Activated CD4-positive, CD25-positive, alpha-beta regulatory T cell (primary cell): ENCODE measurements at regions not wholly inside any gene's neighbourhood (a gene's known extent, or its start where the extent isn't known, plus 50 kb on each side); places are given as distances from the start of the nearest gene placed in this dataset.

ENCODE experiments used
- DNase-seq, 4 experiments: peaks; one replicate each; lab custom pipeline; 2025; lab: John Stamatoyannopoulos, UW

DNA sequence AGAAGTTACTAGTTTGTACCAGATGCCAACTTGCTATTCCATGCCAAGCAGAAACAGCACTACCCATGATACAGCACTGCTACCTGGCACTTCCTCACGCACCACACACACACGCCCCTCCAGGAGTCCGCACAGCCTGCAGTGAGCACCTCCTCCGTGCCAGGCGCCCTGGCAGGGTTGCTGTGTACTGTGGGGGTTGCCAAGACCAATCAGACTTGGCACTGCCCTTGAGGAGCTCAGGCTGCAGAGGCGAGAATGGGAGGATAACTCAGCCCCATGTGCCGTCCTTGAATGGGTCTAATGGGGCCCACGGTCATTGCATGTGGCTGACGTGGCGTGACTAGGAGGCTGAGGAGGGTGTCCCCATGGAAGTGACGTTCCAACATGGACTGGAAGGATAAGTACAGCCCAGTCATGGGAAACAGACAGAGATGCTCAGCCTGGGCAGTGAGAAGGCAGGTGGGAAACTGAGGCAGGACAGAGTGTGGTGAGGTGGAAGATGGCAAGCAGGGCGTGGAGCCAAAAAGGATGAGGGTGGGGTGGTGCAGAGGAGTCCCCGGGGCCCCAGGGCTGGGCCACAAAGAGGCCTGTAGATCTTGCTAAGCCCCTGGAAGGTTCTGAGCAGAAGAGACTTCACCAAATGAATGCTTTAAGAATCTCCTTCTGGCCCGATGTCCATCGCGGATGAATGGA lies 65.3 kb upstream of the C14orf180 start:
- no peak for DNase-seq

DNA sequence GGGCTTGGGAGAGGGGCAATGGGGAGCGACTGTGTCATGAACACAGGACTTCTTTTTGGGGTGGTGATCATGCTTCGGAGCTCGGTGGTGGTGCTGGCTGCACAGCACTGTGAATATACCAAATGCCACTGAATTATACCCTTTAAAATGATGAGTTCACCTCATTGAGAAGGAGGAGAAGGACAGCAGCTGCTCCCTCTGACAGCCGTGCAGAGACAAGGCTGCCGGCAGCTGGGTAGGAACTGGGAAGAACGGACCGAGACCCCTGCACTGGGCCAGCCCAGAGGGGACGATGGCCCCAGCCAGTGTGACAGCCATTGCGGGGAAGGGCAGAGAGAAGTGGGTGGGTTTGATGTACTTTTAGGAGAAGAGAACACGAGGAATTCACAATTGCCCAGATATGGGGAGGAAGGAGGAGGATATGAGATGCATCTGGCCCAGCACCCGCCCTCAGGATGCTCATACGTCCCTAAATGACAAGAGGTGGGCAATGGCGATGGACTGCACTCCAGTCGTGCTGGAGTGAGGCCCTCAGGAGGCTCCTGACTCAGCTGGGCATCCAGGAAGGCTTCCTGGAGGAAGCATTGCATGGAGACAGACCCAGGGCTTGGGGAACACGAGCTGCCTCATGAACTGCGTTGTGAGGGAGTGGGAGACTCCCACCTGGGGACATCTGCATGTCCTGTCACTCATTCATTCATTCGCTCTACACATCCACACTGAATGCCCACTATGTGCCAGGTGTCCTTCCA lies 64.3 kb upstream of the C14orf180 start:
- DNase-seq, result no peak

DNA sequence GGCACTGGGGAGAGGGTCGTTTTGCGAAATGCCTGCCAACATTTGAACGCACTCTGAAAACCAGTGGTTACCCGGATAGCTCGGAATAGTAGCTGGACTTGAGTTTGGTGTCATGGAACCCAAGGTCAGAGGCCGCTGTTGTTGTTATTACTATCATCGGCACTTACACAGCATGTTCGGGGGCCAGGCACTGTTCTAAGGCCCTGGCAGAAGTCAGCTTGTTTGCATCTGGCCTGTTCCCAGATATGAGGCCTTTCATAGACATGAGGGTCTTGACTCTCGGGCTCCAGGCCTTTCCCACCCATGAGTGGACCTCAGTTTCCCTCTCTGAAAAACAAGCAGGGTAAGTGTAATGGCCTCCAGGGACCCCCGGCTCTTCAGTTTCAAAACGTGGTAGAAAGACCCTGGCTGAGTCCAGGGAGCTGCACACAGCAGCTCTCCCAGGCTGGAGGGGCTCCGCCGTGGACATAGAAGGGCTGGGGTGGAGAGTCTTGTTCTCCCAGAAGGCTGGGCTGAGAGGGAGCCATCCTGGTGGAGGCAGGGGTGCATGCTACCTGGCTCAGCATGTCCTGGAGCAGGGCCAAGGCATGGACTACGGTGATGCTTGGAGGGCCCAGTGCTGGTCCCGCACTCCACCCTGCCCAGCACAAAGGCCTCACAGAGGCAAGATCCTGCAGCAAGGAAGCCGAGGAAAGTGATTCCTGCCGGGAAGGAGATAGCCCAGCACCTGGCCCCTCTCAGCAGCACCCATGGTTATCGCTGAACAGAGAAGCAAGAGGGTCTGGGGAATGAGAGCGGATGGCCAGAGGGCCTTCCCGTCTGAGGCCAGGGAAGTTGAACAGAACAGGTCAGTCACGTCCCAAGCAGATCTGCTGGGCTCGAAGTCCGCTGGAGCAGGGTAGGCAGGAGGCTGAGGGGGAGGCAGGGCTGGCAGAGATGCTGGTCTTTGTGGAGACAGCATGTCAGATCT lies 63.5 kb upstream of the C14orf180 start:
- no peak for DNase-seq

DNA sequence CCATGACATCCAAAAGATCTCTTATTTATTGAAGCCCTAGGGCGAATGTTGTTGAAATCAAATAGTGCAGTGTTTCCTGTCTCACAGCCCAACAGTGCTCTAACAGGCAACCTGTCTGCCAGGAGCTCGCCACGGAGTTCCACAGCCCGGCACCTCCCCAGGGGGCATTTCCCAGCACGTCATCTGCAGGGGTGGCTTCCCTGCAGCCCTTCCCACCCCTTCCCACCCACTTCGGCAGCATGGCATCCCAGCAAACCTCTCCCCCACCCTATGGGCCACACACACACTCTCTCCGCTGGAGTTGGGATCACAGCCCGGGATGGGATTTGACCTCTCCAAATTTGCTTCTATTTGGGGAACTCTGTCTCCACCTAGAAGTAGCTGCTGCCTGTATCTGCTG lies 62.7 kb upstream of the C14orf180 start:
- no peak for DNase-seq

DNA sequence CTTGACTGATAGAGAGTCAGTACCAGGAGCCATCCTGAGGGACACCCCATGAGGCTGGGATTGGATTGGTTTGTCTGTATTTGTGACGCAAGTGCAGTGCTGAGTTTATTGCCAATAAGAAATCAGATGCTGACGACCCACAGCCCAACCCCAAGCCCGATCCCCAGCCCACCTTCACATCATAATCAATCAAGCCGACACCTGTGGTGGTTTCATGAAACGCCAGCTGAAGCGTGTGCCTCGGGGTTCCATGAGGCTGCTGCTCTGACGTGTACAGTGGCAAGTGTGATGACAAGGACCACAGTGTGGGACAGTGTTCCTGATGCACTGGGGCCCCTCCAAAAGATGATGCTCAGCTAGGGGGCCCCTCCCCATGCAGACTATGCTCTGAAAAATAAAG lies 62.1 kb upstream of the C14orf180 start:
- no peak for DNase-seq

DNA sequence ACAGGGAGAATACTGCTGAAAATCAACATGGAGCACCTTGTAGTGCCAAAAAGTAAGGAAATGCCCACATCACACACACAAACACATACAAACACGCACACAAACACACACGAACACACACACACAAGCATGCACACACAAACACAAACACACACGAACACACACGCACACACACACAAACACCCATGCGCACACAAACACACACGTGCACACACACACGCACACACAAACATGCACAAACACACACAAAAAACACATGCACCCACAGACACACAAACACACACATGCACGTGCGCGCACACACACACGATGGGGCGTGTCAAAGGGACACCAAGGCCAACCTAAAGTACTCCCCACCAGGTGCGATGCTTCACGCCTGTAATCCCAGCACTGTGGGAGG lies 61.7 kb upstream of the C14orf180 start:
- DNase-seq, result no peak

DNA sequence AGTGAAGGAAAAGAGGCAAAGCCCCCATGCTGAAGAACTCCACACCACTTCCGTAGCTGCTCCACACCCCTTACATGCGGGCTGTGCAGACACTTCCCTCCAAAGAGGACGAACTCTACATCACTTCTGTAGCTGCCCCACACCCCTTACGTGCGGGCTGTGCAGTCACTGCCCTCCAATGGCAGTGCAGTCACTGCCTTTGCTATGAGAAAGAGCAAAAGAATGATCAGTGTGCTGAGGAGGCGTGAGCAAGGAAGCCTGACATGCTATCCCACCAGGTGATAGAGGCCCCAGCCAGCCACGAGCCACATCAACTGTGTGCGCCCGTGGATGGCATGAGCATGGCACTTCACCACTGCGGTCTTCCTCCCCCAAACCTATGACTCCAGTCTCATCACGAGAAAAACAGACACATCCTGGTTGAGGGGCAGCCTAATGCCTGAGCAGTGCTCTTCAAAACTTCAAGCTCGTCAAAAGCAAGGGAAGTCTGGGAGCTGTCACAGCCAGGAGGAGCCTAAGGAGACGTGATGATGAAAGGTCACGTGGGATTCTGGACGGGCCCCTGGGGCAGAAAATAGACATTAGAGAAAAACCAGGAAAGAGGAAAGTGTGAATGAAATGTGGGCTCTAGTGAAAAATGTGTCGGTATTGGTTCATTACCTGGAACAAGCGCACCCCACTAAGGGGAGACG lies 60.8 kb upstream of the C14orf180 start:
- no peak for DNase-seq

DNA sequence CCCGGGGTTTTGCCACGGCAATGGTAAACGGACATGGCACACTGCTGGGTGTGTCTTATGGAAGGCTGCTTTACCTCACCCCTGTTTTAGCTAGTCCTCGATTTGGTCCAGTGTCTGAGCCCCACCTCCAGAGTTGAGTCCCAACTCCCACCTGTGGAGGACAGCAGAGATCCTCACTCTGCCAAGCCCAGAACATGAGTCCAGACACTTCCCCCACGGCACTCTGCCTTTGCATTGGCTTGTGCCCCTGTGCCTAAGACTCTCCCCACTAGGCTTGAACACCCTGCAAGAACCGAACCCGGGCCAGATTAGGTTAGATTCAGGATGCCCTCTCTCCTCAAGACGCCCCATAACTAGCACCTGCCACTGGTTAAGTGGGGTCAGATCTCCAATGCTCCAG lies 59.8 kb upstream of the C14orf180 start:
- DNase-seq, result no peak

DNA sequence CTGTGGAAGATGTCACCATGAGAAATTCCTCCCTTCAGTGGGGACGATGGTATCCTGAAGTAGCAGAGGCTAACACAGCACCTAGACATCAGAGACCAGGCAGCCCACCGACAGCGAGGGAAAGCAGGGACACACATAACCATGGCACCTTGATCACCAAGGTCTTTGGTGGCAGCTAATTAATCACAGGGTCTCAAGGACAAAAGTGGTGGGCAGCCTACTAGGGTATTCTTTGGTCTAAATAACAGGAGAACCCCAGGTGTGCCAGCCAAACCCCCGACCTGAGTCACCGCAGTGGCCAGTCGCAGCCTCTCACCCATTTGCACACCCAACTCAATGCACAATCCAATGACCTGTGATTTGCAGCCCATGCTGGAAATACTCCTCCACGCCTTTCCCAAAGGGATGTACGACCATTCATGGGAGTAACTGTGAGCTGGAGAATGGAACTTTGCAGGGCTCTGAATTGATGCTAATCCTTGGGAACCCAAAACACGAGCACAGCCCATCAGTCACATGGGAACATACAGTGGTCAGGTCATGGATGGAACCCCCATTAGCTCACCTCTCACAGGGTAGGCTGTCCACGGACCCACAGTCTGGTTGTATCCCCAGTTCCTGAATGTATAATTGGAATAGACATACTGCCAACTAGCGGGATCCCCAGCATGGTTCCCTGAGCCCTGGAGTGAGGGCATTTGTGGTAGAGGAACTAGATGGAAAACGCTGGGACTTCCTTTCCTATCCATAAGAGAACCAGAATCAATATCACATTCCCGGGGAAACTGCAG lies 58.7 kb upstream of the C14orf180 start:
- DNase-seq, result no peak

DNA sequence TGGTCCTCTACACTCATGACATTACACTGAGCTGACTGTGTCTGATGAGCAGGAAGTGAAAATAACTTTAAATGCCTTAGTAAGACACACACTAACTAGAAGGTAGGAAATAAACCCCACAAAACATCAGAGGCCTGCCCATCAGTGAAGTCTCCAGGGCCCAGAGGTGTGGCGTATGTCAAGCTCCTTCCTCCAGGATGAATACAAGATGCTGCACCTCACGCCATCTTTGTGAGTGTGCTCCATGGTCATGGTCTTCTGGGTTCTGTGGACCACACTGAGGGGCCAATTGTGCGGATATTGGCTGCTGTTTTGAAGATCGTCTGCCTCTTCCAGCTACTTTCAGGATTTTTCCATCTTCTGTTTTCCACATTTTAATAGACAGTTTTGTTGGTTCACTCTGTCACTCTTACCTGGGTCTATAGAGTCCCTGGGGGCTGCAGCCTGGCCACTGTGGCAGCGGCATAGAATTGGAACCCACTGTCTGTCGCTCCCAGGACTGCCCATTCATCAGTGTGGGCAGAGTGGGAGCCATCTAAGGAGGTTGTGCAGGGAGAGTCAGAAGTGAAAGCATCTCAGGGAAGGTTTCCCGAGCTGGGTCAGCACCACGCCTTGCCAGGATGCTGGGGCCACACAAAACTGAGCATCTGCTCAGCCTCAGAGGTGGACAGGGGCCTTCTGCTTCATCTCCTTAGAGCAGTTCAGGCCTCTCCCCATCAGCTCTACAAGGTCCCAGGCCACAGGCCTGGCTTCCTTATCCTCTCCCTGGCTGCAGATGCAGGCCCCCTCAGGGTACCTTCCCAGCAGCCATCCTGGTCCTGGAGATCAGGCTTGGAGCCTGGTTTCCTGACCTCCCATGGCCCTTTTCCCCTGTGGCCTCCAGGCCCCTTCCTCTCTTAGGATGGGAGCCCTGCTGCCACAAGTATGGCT lies 57.5 kb upstream of the C14orf180 start:
- no peak for DNase-seq

DNA sequence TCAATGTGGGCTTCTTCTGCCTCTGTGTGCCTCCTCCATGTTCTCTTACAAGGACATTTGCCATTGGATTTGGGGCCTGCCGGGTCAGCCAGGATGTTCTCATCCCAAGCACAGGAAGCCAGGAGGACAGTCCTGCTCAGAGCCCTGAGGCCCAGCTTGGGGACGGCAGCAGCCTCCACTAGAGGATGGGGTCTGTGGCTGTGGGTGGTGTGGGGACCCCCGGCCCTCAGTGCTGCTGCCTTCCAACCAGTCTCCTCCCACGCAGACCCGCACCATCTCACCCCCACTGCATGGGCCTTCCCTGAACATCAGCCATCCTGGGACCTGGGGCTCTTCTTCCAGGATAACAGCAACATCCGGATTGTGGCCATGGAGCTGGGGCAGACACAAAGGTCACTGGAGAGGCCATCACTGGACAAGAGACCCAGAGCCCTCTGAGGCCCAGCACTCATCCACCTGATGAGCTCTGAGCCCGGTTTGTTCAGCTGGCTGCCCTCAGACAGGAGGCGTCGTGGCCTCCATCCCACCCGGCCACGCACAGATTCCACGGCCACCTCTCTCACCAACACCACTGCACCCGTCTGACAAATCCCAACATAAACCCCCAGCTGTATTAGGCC lies 56.5 kb upstream of the C14orf180 start:
- no peak for DNase-seq

DNA sequence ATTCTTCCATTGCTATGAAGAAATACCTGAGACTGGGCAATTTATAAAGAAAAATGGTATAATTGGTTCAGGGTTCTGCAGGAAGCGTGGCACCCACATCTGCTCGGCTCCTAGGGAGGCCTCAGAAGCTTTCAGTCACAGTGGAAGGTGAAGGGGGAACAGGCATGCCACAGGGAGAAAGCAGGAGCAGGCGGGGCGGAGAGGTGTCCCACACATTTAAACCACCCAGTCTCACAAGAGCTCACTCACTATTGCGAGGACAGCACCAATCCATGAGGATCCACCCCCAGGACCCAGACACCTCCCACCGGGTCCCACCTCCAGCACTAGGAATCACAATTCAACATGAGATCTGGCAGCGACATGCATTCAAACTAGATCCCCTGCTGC lies 56.0 kb upstream of the C14orf180 start:
- DNase-seq, result no peak

DNA sequence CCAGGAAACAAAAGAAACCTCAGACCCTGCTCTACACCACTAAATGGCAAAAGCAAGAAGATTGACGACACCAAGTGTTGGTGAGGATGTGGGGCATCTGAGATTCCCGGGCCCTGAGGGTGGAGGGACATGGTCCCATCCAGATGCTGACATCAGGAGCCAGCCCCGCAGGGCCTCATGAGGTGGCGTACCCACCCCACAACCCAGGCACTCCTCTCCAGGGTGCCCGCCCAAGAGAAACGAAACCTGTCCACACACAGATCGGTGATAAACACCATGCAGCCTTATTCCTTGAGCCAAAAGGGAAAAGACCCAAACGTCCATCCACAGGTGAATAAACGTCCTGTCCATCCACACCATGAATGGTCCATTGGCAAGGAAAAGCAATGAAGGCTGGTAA lies 54.8 kb upstream of the C14orf180 start:
- no peak for DNase-seq

DNA sequence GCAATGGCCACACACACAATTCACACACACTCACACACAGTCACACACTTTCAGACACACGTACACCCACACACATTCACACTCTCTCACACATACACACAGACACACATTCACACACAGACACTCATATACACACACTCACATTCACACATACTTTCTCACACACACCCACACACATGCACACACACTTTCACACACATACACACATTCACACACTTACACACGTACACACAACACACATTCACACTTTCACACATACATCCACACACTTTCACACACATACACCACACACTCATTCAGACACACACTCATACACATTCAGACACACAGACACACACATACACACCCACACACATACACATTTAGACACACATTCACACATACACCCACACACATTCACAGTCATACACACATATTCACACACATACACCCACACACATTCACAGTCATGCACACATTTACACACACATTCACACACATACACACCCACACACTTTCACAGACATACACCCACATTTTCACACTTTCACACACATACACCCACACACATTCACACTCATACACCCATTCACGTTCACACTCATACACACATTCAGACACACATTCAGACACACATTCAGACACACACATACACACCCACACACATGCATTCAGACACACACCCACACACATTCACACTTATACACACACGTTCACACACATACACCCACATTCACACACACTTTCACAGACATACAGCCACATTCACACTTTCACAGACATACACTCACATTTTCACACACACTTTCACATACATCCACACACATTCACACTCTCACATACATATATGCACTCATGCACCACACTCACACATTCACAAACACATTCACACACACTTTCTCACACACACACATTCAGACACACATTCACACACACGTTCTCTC lies 52.6 kb upstream of the C14orf180 start:
- no peak for DNase-seq

DNA sequence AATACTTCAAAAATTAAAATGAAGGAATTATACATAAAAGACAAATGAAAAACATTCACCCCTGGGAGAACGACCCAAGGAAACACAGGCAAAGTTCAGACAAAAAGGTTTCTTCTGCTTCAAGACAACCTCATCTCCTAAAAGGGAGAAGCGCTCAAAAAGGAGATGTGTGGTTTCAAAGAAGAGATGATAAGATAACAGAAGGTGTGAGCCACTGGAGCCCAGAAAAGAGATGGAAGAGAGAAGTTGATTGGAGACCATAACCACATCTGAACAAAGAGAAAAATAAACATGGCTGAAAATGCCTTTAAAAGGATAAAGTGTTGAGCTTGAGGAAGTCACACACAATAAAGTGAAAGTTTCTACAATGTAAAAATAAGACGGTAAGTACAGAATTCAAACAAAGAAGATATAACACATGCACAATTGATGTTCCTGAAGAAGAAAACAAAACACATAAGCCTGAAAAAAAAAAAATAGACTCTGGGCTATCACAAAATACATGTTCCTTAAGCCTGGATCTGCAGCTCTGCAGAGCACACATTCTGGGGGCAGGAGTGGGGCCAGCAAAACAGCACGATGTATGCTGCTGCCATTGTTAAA lies 51.6 kb upstream of the C14orf180 start:
- DNase-seq, result no peak

DNA sequence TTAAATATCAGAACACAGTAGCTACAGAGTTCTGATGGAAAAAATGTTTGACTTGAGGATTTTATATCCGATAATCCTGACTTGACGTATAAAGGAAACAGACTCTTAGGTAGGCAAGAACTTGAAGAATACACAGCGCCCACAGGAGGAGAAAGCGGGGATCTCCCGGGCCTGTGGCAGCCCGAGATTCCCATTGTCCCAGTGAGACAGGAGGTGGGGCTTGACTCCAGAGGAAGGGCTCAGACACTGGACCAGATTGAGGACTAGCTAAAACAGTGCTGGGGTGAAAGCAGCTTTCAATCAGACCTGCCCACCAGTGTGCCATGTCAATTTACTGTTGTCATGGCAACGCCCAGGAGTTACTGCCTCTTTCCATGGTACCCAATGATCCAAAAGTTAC lies 51.1 kb upstream of the C14orf180 start:
- DNase-seq, result no peak
